Activated CD4-positive, alpha-beta memory T cell treated with anti-CD3 and anti-CD28 coated beads for 36 hours (primary cell): ENCODE measurements at regions not wholly inside any gene's neighbourhood (a gene's known extent, or its start where the extent isn't known, plus 50 kb on each side); places are given as distances from the start of the nearest gene placed in this dataset.
"Not testable (repeated sequence)": the region's sequence is repeated elsewhere in the genome, so short reads cannot be mapped to it uniquely, and the experiment has no call there.

Source experiments
- CTCF ChIA-PET: fragments of 350-600 bp; sonication (Branson Sonifier 250); formaldehyde crosslinking; loops from one replicate; lab custom pipeline; 2021; ENCODE audit warnings: antibody characterized with exemption, inconsistent platforms; lab: Charles Lee
- POLR2A ChIA-PET: fragments of 350-600 bp; sonication (Branson Sonifier 250); formaldehyde crosslinking; loops from one replicate; lab custom pipeline; 2021; ENCODE audit warnings: antibody characterized with exemption; lab: Charles Lee
- DNase-seq: peaks from one replicate; pipeline ENCODE4 v3.0.0-alpha.2; 2020
- H3K27ac Mint-ChIP-seq: one replicate; pipeline ENCODE4 v1.8.0; 2021; ENCODE audit warnings: mixed read lengths
- H3K27me3 Mint-ChIP-seq: one replicate; pipeline ENCODE4 v1.8.0; 2021; ENCODE audit warnings: mixed read lengths
- H3K36me3 Mint-ChIP-seq: one replicate; pipeline ENCODE4 v1.8.0; 2021; ENCODE audit warnings: mixed read lengths
- H3K4me1 Mint-ChIP-seq: one replicate; pipeline ENCODE4 v1.8.0; 2021; ENCODE audit warnings: low read depth, mixed read lengths
- H3K4me3 Mint-ChIP-seq: one replicate; pipeline ENCODE4 v1.8.0; 2021; ENCODE audit warnings: mild to moderate bottlenecking, mixed read lengths
- H3K9me3 Mint-ChIP-seq: one replicate; pipeline ENCODE4 v1.8.0; 2021; ENCODE audit warnings: mixed read lengths
- intact Hi-C: fragments of 100-400 bp; cut with micrococcal nuclease; formaldehyde crosslinking; loops from one replicate; pipeline ENCODE4 v1.15.1; 2023

GRCh38 chr4:187000281-187000680 lies 276.6 kb upstream of the FAT1 start:
- Mint-ChIP-seq H3K27me3 (no peaks in the 10 kb centered on the region), H3K27ac (no peak overlapping the region), H3K4me3 (no peak overlapping the region), H3K4me1 (no peaks in the 10 kb centered on the region), H3K9me3 (peaks cover 9% of the 10 kb centered on the region), H3K36me3 (no peaks in the 10 kb centered on the region)
- DNase-seq, result no peak
- intact Hi-C loops, result no loop called here
- POLR2A ChIA-PET, result no interaction called here
- CTCF ChIA-PET, result no interaction called here

- H3K4me1 Mint-ChIP-seq, intact Hi-C loops, DNase-seq, H3K27me3 Mint-ChIP-seq, POLR2A ChIA-PET, CTCF ChIA-PET, H3K4me3 Mint-ChIP-seq, H3K9me3 Mint-ChIP-seq, H3K27ac Mint-ChIP-seq, H3K36me3 Mint-ChIP-seq: not testable (repeated sequence)
Observed at GRCh38 chr4:187002133-187002532, 278.5 kb upstream of the FAT1 start.

- intact Hi-C loops, result no loop called here
- Mint-ChIP-seq H3K36me3 (no peaks in the 10 kb centered on the region), H3K4me1 (no peaks in the 10 kb centered on the region), H3K27ac (no peak overlapping the region), H3K9me3 (peaks cover 2% of the 10 kb centered on the region), H3K27me3 (no peaks in the 10 kb centered on the region), H3K4me3 (no peak overlapping the region)
- POLR2A ChIA-PET, result no interaction called here
- no peak for DNase-seq
- CTCF ChIA-PET, result no interaction called here
Observed at GRCh38 chr4:187004628-187005027, 281.0 kb upstream of the FAT1 start.

GRCh38 chr4:187006189-187006618 lies 282.5 kb upstream of the FAT1 start:
- ChIA-PET CTCF (no interaction called here), POLR2A (no interaction called here)
- no peaks in the 10 kb centered on the region for H3K4me1 Mint-ChIP-seq
- no peak overlapping the region for H3K4me3 Mint-ChIP-seq
- H3K27me3 Mint-ChIP-seq, result no peaks in the 10 kb centered on the region
- no peak overlapping the region for H3K27ac Mint-ChIP-seq
- H3K9me3 Mint-ChIP-seq, result no peaks in the 10 kb centered on the region
- no peak for DNase-seq
- no peaks in the 10 kb centered on the region for H3K36me3 Mint-ChIP-seq
- intact Hi-C loops, result no loop called here

- ChIA-PET CTCF (no interaction called here), POLR2A (no interaction called here)
- Mint-ChIP-seq H3K9me3 (no peaks in the 10 kb centered on the region), H3K27me3 (no peaks in the 10 kb centered on the region), H3K27ac (no peak overlapping the region), H3K4me1 (no peaks in the 10 kb centered on the region), H3K4me3 (no peak overlapping the region), H3K36me3 (no peaks in the 10 kb centered on the region)
- DNase-seq, result no peak
- intact Hi-C loops, result no loop called here
Observed at GRCh38 chr4:187010052-187010451, 286.4 kb upstream of the FAT1 start.

- CTCF ChIA-PET, result no interaction called here
- Mint-ChIP-seq H3K4me3 (no peak overlapping the region), H3K36me3 (no peaks in the 10 kb centered on the region), H3K4me1 (no peaks in the 10 kb centered on the region), H3K27me3 (no peaks in the 10 kb centered on the region), H3K9me3 (peaks cover 3% of the 10 kb centered on the region), H3K27ac (no peak overlapping the region)
- POLR2A ChIA-PET, result no interaction called here
- no peak for DNase-seq
- intact Hi-C loops, result no loop called here
Observed at GRCh38 chr4:187016101-187016500, 292.4 kb upstream of the FAT1 start.

- no peak for DNase-seq
- no peak overlapping the region for H3K4me3 Mint-ChIP-seq
- ChIA-PET CTCF (no interaction called here), POLR2A (no interaction called here)
- H3K4me1 Mint-ChIP-seq, result no peaks in the 10 kb centered on the region
- H3K36me3 Mint-ChIP-seq, result no peaks in the 10 kb centered on the region
- H3K27me3 Mint-ChIP-seq, result no peaks in the 10 kb centered on the region
- H3K27ac Mint-ChIP-seq, result no peak overlapping the region
- intact Hi-C loops, result no loop called here
- peaks cover 3% of the 10 kb centered on the region for H3K9me3 Mint-ChIP-seq
Observed at GRCh38 chr4:187017147-187017546, 293.5 kb upstream of the FAT1 start.

GRCh38 chr4:187019896-187020295 lies 296.2 kb upstream of the FAT1 start:
- intact Hi-C loops, result no loop called here
- ChIA-PET CTCF (no interaction called here), POLR2A (no interaction called here)
- H3K9me3 Mint-ChIP-seq, result peaks cover 3% of the 10 kb centered on the region
- no peak overlapping the region for H3K27ac Mint-ChIP-seq
- H3K36me3 Mint-ChIP-seq, result no peaks in the 10 kb centered on the region
- no peak overlapping the region for H3K4me3 Mint-ChIP-seq
- H3K4me1 Mint-ChIP-seq, result no peaks in the 10 kb centered on the region
- H3K27me3 Mint-ChIP-seq, result no peaks in the 10 kb centered on the region
- no peak for DNase-seq

- intact Hi-C loops, result no loop called here
- DNase-seq, result no peak
- Mint-ChIP-seq H3K4me1 (no peaks in the 10 kb centered on the region), H3K27ac (no peak overlapping the region), H3K4me3 (no peak overlapping the region), H3K36me3 (no peaks in the 10 kb centered on the region), H3K9me3 (peaks cover 3% of the 10 kb centered on the region), H3K27me3 (no peaks in the 10 kb centered on the region)
- ChIA-PET CTCF (no interaction called here), POLR2A (no interaction called here)
Observed at GRCh38 chr4:187020676-187021075, 297.0 kb upstream of the FAT1 start.

GRCh38 chr4:187021436-187022205 lies 298.0 kb upstream of the FAT1 start:
- Mint-ChIP-seq H3K27ac (no peak overlapping the region), H3K27me3 (no peaks in the 10 kb centered on the region), H3K9me3 (peaks cover 12% of the 10 kb centered on the region), H3K4me1 (no peaks in the 10 kb centered on the region), H3K36me3 (no peaks in the 10 kb centered on the region), H3K4me3 (no peak overlapping the region)
- no peak for DNase-seq
- intact Hi-C loops, result no loop called here
- ChIA-PET POLR2A (no interaction called here), CTCF (no interaction called here)

GRCh38 chr4:187027272-187027671 lies 303.6 kb upstream of the FAT1 start:
- Mint-ChIP-seq H3K4me3 (no peak overlapping the region), H3K9me3 (peaks cover 23% of the 10 kb centered on the region), H3K36me3 (no peaks in the 10 kb centered on the region), H3K27me3 (no peaks in the 10 kb centered on the region), H3K27ac (no peak overlapping the region), H3K4me1 (no peaks in the 10 kb centered on the region)
- ChIA-PET CTCF (no interaction called here), POLR2A (no interaction called here)
- intact Hi-C loops, result no loop called here
- DNase-seq, result no peak

GRCh38 chr4:187042251-187042650 lies 318.6 kb upstream of the FAT1 start:
- POLR2A ChIA-PET, result no interaction called here
- Mint-ChIP-seq H3K9me3 (peaks cover 2% of the 10 kb centered on the region), H3K36me3 (no peaks in the 10 kb centered on the region), H3K27ac (no peak overlapping the region), H3K27me3 (no peaks in the 10 kb centered on the region), H3K4me3 (no peak overlapping the region), H3K4me1 (no peaks in the 10 kb centered on the region)
- CTCF ChIA-PET, result no interaction called here
- intact Hi-C loops, result no loop called here
- DNase-seq, result no peak

- POLR2A ChIA-PET, result no interaction called here
- Mint-ChIP-seq H3K36me3 (no peaks in the 10 kb centered on the region), H3K4me1 (no peaks in the 10 kb centered on the region), H3K27ac (no peak overlapping the region), H3K4me3 (no peak overlapping the region), H3K9me3 (peaks cover 6% of the 10 kb centered on the region), H3K27me3 (no peaks in the 10 kb centered on the region)
- intact Hi-C loops, result no loop called here
- CTCF ChIA-PET, result no interaction called here
- DNase-seq, result no peak
Observed at GRCh38 chr4:187046471-187046870, 322.8 kb upstream of the FAT1 start.
